ENCODE measurements at regions not wholly inside any gene's neighbourhood (a gene's known extent, or its start where the extent isn't known, plus 50 kb on each side); places are given as distances from the start of the nearest gene placed in this dataset.

GRCh38 chr5:163134061-163134460 lies 303.3 kb upstream of the CCNG1 start:
- TF ChIP-seq REST (IDR thresholded peaks at IDR 0.05; ENCODE audit: unreplicated experiment) (no peak), CTCF (conservative IDR thresholded peaks at IDR 0.05; ENCODE audit: low read depth in 2 of 2) (no peak), POLR2AphosphoS5 (IDR thresholded peaks at IDR 0.05; ENCODE audit: low read depth) (no peak), EZH2phosphoT487 (IDR thresholded peaks at IDR 0.05; ENCODE audit: unreplicated experiment) (no peak), EZH2 (IDR thresholded peaks at IDR 0.05; ENCODE audit: low read depth, unreplicated experiment) (no peak), STAT1 (IDR thresholded peaks at IDR 0.05; ENCODE audit: unreplicated experiment) (no peak), CREB1 (CRISPR knock-in tag; IDR thresholded peaks at IDR 0.05; ENCODE audit: low read depth) (no peak), JUNB (IDR thresholded peaks at IDR 0.05; ENCODE audit: unreplicated experiment) (no peak), ZNF114 (CRISPR knock-in tag; IDR thresholded peaks at IDR 0.05) (no peak), NANOG (IDR thresholded peaks at IDR 0.05; ENCODE audit: borderline replicate concordance) (no peak), ETS1 (IDR thresholded peaks at IDR 0.05) (no peak), ZNF462 (CRISPR knock-in tag; IDR thresholded peaks at IDR 0.05) (no peak), ZNF331 (CRISPR knock-in tag; IDR thresholded peaks at IDR 0.05; ENCODE audit: low read depth) (no peak)

Data from GM23338 (cell line).